ENCODE measurements at regions not wholly inside any gene's neighbourhood (a gene's known extent, or its start where the extent isn't known, plus 50 kb on each side); places are given as distances from the start of the nearest gene placed in this dataset.

GRCh38 chrX:148337873-148338272 lies 162.5 kb upstream of the AFF2 start:
- Histone ChIP-seq H3K9me3 (ENCODE audit: control insufficient read depth, insufficient read depth, low read length) (no peaks in the 10 kb centered on the region), H3K27me3 (ENCODE audit: control insufficient read depth, insufficient read depth, low read length) (no peaks in the 10 kb centered on the region), H3K4me1 (ENCODE audit: control insufficient read depth, insufficient read depth, low read length) (no peaks in the 10 kb centered on the region), H3K36me3 (ENCODE audit: control insufficient read depth, insufficient read depth, low read length) (no peaks in the 10 kb centered on the region), H3K4me3 (ENCODE audit: low read length) (no peak overlapping the region), H3K27ac (ENCODE audit: low read length) (no peak overlapping the region)
- no CpG with 5 or more reads among the region's 4 CpGs for WGBS (ENCODE audit: insufficient coverage, insufficient read length)
- no peak for DNase-seq (ENCODE audit: low read depth, low spot score)

- Histone ChIP-seq H3K27me3 (ENCODE audit: control insufficient read depth, insufficient read depth, low read length) (no peaks in the 10 kb centered on the region), H3K27ac (ENCODE audit: low read length) (no peak overlapping the region), H3K4me1 (ENCODE audit: control insufficient read depth, insufficient read depth, low read length) (no peaks in the 10 kb centered on the region), H3K9me3 (ENCODE audit: control insufficient read depth, insufficient read depth, low read length) (no peaks in the 10 kb centered on the region), H3K4me3 (ENCODE audit: low read length) (no peak overlapping the region), H3K36me3 (ENCODE audit: control insufficient read depth, insufficient read depth, low read length) (no peaks in the 10 kb centered on the region)
- WGBS (ENCODE audit: insufficient coverage, insufficient read length), result no CpG with 5 or more reads among the region's 1 CpG
- DNase-seq (ENCODE audit: low read depth, low spot score), result no peak
Observed at GRCh38 chrX:148354916-148355315, 145.5 kb upstream of the AFF2 start.

GRCh38 chrX:148361641-148362040 lies 138.8 kb upstream of the AFF2 start:
- Histone ChIP-seq H3K27me3 (ENCODE audit: control insufficient read depth, insufficient read depth, low read length) (no peaks in the 10 kb centered on the region), H3K9me3 (ENCODE audit: control insufficient read depth, insufficient read depth, low read length) (no peaks in the 10 kb centered on the region), H3K4me3 (ENCODE audit: low read length) (no peak overlapping the region), H3K36me3 (ENCODE audit: control insufficient read depth, insufficient read depth, low read length) (no peaks in the 10 kb centered on the region), H3K27ac (ENCODE audit: low read length) (no peak overlapping the region), H3K4me1 (ENCODE audit: control insufficient read depth, insufficient read depth, low read length) (no peaks in the 10 kb centered on the region)
- no peak for DNase-seq (ENCODE audit: low read depth, low spot score)

GRCh38 chrX:148363471-148364235 lies 136.8 kb upstream of the AFF2 start:
- no peaks in the 10 kb centered on the region for H3K9me3 ChIP-seq (ENCODE audit: control insufficient read depth, insufficient read depth, low read length)

GRCh38 chrX:148365233-148365632 lies 135.2 kb upstream of the AFF2 start:
- H3K27me3 ChIP-seq (ENCODE audit: control insufficient read depth, insufficient read depth, low read length), result no peaks in the 10 kb centered on the region
- no CpG with 5 or more reads among the region's 2 CpGs for WGBS (ENCODE audit: insufficient coverage, insufficient read length)
- no peak overlapping the region for H3K27ac ChIP-seq (ENCODE audit: low read length)
- H3K9me3 ChIP-seq (ENCODE audit: control insufficient read depth, insufficient read depth, low read length), result no peaks in the 10 kb centered on the region
- no peaks in the 10 kb centered on the region for H3K36me3 ChIP-seq (ENCODE audit: control insufficient read depth, insufficient read depth, low read length)
- DNase-seq (ENCODE audit: low read depth, low spot score), result no peak
- H3K4me1 ChIP-seq (ENCODE audit: control insufficient read depth, insufficient read depth, low read length), result no peaks in the 10 kb centered on the region
- no peak overlapping the region for H3K4me3 ChIP-seq (ENCODE audit: low read length)

More at GRCh38 chrX:148363471-148364235, 136.8 kb upstream of the AFF2 start:
- no peaks in the 10 kb centered on the region for H3K36me3 ChIP-seq (ENCODE audit: control insufficient read depth, insufficient read depth, low read length)
- H3K4me1 ChIP-seq (ENCODE audit: control insufficient read depth, insufficient read depth, low read length), result no peaks in the 10 kb centered on the region
- no CpG with 5 or more reads among the region's 3 CpGs for WGBS (ENCODE audit: insufficient coverage, insufficient read length)
- H3K4me3 ChIP-seq (ENCODE audit: low read length), result no peak overlapping the region
- no peak for DNase-seq (ENCODE audit: low read depth, low spot score)
- H3K27ac ChIP-seq (ENCODE audit: low read length), result no peak overlapping the region
- no peaks in the 10 kb centered on the region for H3K27me3 ChIP-seq (ENCODE audit: control insufficient read depth, insufficient read depth, low read length)

GRCh38 chrX:148371291-148371690 lies 129.1 kb upstream of the AFF2 start:
- no peaks in the 10 kb centered on the region for H3K36me3 ChIP-seq (ENCODE audit: control insufficient read depth, insufficient read depth, low read length)
- no peaks in the 10 kb centered on the region for H3K9me3 ChIP-seq (ENCODE audit: control insufficient read depth, insufficient read depth, low read length)
- H3K4me3 ChIP-seq (ENCODE audit: low read length), result no peak overlapping the region
- no CpG with 5 or more reads among the region's 3 CpGs for WGBS (ENCODE audit: insufficient coverage, insufficient read length)
- no peaks in the 10 kb centered on the region for H3K27me3 ChIP-seq (ENCODE audit: control insufficient read depth, insufficient read depth, low read length)
- no peak overlapping the region for H3K27ac ChIP-seq (ENCODE audit: low read length)
- H3K4me1 ChIP-seq (ENCODE audit: control insufficient read depth, insufficient read depth, low read length), result no peaks in the 10 kb centered on the region
- no peak for DNase-seq (ENCODE audit: low read depth, low spot score)

GRCh38 chrX:148372925-148373324 lies 127.5 kb upstream of the AFF2 start:
- no CpG with 5 or more reads among the region's 4 CpGs for WGBS (ENCODE audit: insufficient coverage, insufficient read length)
- no peak overlapping the region for H3K27ac ChIP-seq (ENCODE audit: low read length)
- no peak overlapping the region for H3K4me3 ChIP-seq (ENCODE audit: low read length)

GRCh38 chrX:148376342-148376741 lies 124.1 kb upstream of the AFF2 start:
- H3K4me1 ChIP-seq (ENCODE audit: control insufficient read depth, insufficient read depth, low read length), result no peaks in the 10 kb centered on the region
- DNase-seq (ENCODE audit: low read depth, low spot score), result no peak
- H3K9me3 ChIP-seq (ENCODE audit: control insufficient read depth, insufficient read depth, low read length), result no peaks in the 10 kb centered on the region
- no peak overlapping the region for H3K27ac ChIP-seq (ENCODE audit: low read length)
- H3K27me3 ChIP-seq (ENCODE audit: control insufficient read depth, insufficient read depth, low read length), result no peaks in the 10 kb centered on the region
- WGBS (ENCODE audit: insufficient coverage, insufficient read length), result no CpG with 5 or more reads among the region's 3 CpGs
- no peak overlapping the region for H3K4me3 ChIP-seq (ENCODE audit: low read length)
- H3K36me3 ChIP-seq (ENCODE audit: control insufficient read depth, insufficient read depth, low read length), result no peaks in the 10 kb centered on the region

More at GRCh38 chrX:148372925-148373324, 127.5 kb upstream of the AFF2 start:
- Histone ChIP-seq H3K36me3 (ENCODE audit: control insufficient read depth, insufficient read depth, low read length) (no peaks in the 10 kb centered on the region), H3K27me3 (ENCODE audit: control insufficient read depth, insufficient read depth, low read length) (no peaks in the 10 kb centered on the region), H3K4me1 (ENCODE audit: control insufficient read depth, insufficient read depth, low read length) (no peaks in the 10 kb centered on the region), H3K9me3 (ENCODE audit: control insufficient read depth, insufficient read depth, low read length) (no peaks in the 10 kb centered on the region)
- no peak for DNase-seq (ENCODE audit: low read depth, low spot score)

GRCh38 chrX:148380107-148380506 lies 120.3 kb upstream of the AFF2 start:
- H3K36me3 ChIP-seq (ENCODE audit: control insufficient read depth, insufficient read depth, low read length), result no peaks in the 10 kb centered on the region
- DNase-seq (ENCODE audit: low read depth, low spot score), result no peak

GRCh38 chrX:148380650-148381561 lies 119.5 kb upstream of the AFF2 start:
- Histone ChIP-seq H3K27ac (ENCODE audit: low read length) (no peak overlapping the region), H3K27me3 (ENCODE audit: control insufficient read depth, insufficient read depth, low read length) (no peaks in the 10 kb centered on the region), H3K9me3 (ENCODE audit: control insufficient read depth, insufficient read depth, low read length) (no peaks in the 10 kb centered on the region), H3K36me3 (ENCODE audit: control insufficient read depth, insufficient read depth, low read length) (no peaks in the 10 kb centered on the region), H3K4me3 (ENCODE audit: low read length) (no peak overlapping the region), H3K4me1 (ENCODE audit: control insufficient read depth, insufficient read depth, low read length) (peaks cover 1% of the 10 kb centered on the region; the same call in 1 of the 2 replicates)
- DNase-seq (ENCODE audit: low read depth, low spot score), result no peak
- WGBS (ENCODE audit: insufficient coverage, insufficient read length), result no CpG with 5 or more reads among the region's 9 CpGs

More at GRCh38 chrX:148380107-148380506, 120.3 kb upstream of the AFF2 start:
- Histone ChIP-seq H3K27me3 (ENCODE audit: control insufficient read depth, insufficient read depth, low read length) (no peaks in the 10 kb centered on the region), H3K9me3 (ENCODE audit: control insufficient read depth, insufficient read depth, low read length) (no peaks in the 10 kb centered on the region), H3K4me1 (ENCODE audit: control insufficient read depth, insufficient read depth, low read length) (peaks cover 1% of the 10 kb centered on the region; the same call in 1 of the 2 replicates), H3K4me3 (ENCODE audit: low read length) (no peak overlapping the region), H3K27ac (ENCODE audit: low read length) (no peak overlapping the region)
- no CpG with 5 or more reads among the region's 3 CpGs for WGBS (ENCODE audit: insufficient coverage, insufficient read length)
